Naive thymus-derived CD4-positive, alpha-beta T cell (primary cell): ENCODE measurements at regions not wholly inside any gene's neighbourhood (a gene's known extent, or its start where the extent isn't known, plus 50 kb on each side); places are given as distances from the start of the nearest gene placed in this dataset.
"Not testable (repeated sequence)": the region's sequence is repeated elsewhere in the genome, so short reads cannot be mapped to it uniquely, and the experiment has no call there.

Source experiments
- ATAC-seq: fragments of 150-1000 bp; cut with Tn5 transposase; 2 replicates; pipeline ENCODE4 v1.10.0; 2021; ENCODE audit warnings: mild to moderate bottlenecking, moderate library complexity
- CTCF ChIA-PET: fragments of 350-600 bp; sonication (Branson Sonifier 250); formaldehyde crosslinking; loops from one replicate; lab custom pipeline; 2021; ENCODE audit warnings: antibody characterized with exemption; lab: Charles Lee
- POLR2A ChIA-PET: fragments of 350-600 bp; sonication (Branson Sonifier 250); formaldehyde crosslinking; loops from one replicate; lab custom pipeline; 2021; ENCODE audit warnings: antibody characterized with exemption, inconsistent platforms; lab: Charles Lee
- DNase-seq, 9 donors: peaks; one replicate each; pipeline versions ENCODE4 v3.0.0 to v3.0.0-alpha.2; 2020 to 2022; ENCODE audit warnings: mixed read lengths in 1 of 9
- H3K27ac ChIP-seq: one replicate; pipeline ENCODE4 v1.7.0; 2013; ENCODE audit warnings: mild to moderate bottlenecking, low read depth, low read length, moderate library complexity
- H3K27me3 ChIP-seq, 2 donors: one replicate each; pipeline ENCODE4 v1.7.0; 2013; ENCODE audit warnings: low read length in 2 of 2, mild to moderate bottlenecking in 2 of 2, moderate library complexity in 2 of 2; ENCODE audit not compliant: control insufficient read depth in 2 of 2, insufficient read depth in 2 of 2
- H3K36me3 ChIP-seq, 3 experiments: 1 replicate in 2 of 3; 2 replicates in 1 of 3; pipeline ENCODE4 v1.7.0; 2013; ENCODE audit warnings: low read length in 3 of 3, mild to moderate bottlenecking in 3 of 3, moderate library complexity in 1 of 3; ENCODE audit not compliant: insufficient read depth in 3 of 3, control insufficient read depth in 2 of 3
- H3K4me1 ChIP-seq, 2 donors: one replicate each; pipeline ENCODE4 v1.7.0; 2013; ENCODE audit warnings: low read length in 2 of 2, mild to moderate bottlenecking in 2 of 2, moderate library complexity in 1 of 2; ENCODE audit not compliant: control insufficient read depth in 2 of 2, insufficient read depth in 2 of 2
- H3K4me3 ChIP-seq: 2 replicates; pipeline ENCODE4 v1.7.0; 2013; ENCODE audit warnings: mild to moderate bottlenecking, low read length
- H3K9me3 ChIP-seq, 3 experiments: 1 replicate in 2 of 3; 2 replicates in 1 of 3; pipeline ENCODE4 v1.7.0; 2013; ENCODE audit warnings: low read length in 3 of 3; ENCODE audit not compliant: control insufficient read depth in 2 of 3
- H3K27ac Mint-ChIP-seq, 9 donors: one replicate each; pipeline ENCODE4 v1.8.0; 2020 to 2022; ENCODE audit warnings: mixed read lengths in 9 of 9, mild to moderate bottlenecking in 8 of 9, moderate library complexity in 5 of 9, inconsistent platforms in 2 of 9
- H3K27me3 Mint-ChIP-seq, 5 donors: one replicate each; pipeline ENCODE4 v1.8.0; 2021 to 2022; ENCODE audit warnings: mixed read lengths in 5 of 5, mild to moderate bottlenecking in 1 of 5
- H3K36me3 Mint-ChIP-seq, 5 donors: one replicate each; pipeline ENCODE4 v1.8.0; 2020 to 2022; ENCODE audit warnings: mixed read lengths in 5 of 5, mild to moderate bottlenecking in 3 of 5, inconsistent platforms in 1 of 5
- H3K4me1 Mint-ChIP-seq, 7 donors: one replicate each; pipeline ENCODE4 v1.8.0; 2020 to 2022; ENCODE audit warnings: mixed read lengths in 7 of 7, mild to moderate bottlenecking in 3 of 7, inconsistent platforms in 1 of 7
- H3K4me3 Mint-ChIP-seq, 10 donors: one replicate each; pipeline ENCODE4 v1.8.0; 2020 to 2022; ENCODE audit warnings: mild to moderate bottlenecking in 10 of 10, mixed read lengths in 10 of 10, moderate library complexity in 6 of 10, inconsistent platforms in 2 of 10
- H3K9me3 Mint-ChIP-seq, 11 donors: one replicate each; pipeline ENCODE4 v1.8.0; 2020 to 2022; ENCODE audit warnings: mixed read lengths in 11 of 11, mild to moderate bottlenecking in 4 of 11, inconsistent platforms in 1 of 11, moderate library complexity in 1 of 11
- intact Hi-C, 2 donors: fragments of 100-400 bp; cut with micrococcal nuclease; formaldehyde crosslinking; loops; one replicate each; pipeline ENCODE4 v1.15.1; 2023

GRCh38 chrX:33926249-33926648, 205.9 kb downstream of the FAM47A start:
- H3K27ac ChIP-seq, H3K4me1 Mint-ChIP-seq, ATAC-seq, H3K27me3 ChIP-seq, H3K4me3 ChIP-seq, H3K36me3 Mint-ChIP-seq, POLR2A ChIA-PET, H3K4me1 ChIP-seq, H3K4me3 Mint-ChIP-seq, H3K36me3 ChIP-seq, CTCF ChIA-PET, intact Hi-C loops, H3K9me3 ChIP-seq, H3K27me3 Mint-ChIP-seq, DNase-seq, H3K27ac Mint-ChIP-seq: not testable (repeated sequence)
- H3K9me3 Mint-ChIP-seq = peaks cover 0 to 26% (median 10%) of the 10 kb centered on the region in 11 donors

GRCh38 chrX:33923262-33923661, 208.9 kb downstream of the FAM47A start:
- Histone ChIP-seq H3K9me3 (no peaks in the 10 kb centered on the region), H3K27me3 (no peaks in the 10 kb centered on the region), H3K36me3 (no peaks in the 10 kb centered on the region), H3K27ac (no peak overlapping the region), H3K4me3 (no peak overlapping the region), H3K4me1 (no peaks in the 10 kb centered on the region)
- ChIA-PET CTCF (no interaction called here), POLR2A (no interaction called here)
- ATAC-seq (no peak), DNase-seq (no peak)
- intact Hi-C loops = no loop called here
- H3K9me3 Mint-ChIP-seq = peaks cover 0 to 26% (median 8%) of the 10 kb centered on the region in 11 donors
- no peaks in the 10 kb centered on the region for H3K36me3 Mint-ChIP-seq
- no peaks in the 10 kb centered on the region for H3K27me3 Mint-ChIP-seq
- no peaks in the 10 kb centered on the region for H3K4me1 Mint-ChIP-seq
- no peak overlapping the region for H3K4me3 Mint-ChIP-seq
- no peak overlapping the region for H3K27ac Mint-ChIP-seq

GRCh38 chrX:33909836-33910235, 222.3 kb downstream of the FAM47A start:
- ATAC-seq = no peak
- Mint-ChIP-seq H3K4me3 (no peak overlapping the region), H3K36me3 (no peaks in the 10 kb centered on the region), H3K27ac (no peak overlapping the region), H3K9me3 (peaks cover 0 to 4% (median 0%) of the 10 kb centered on the region in 11 donors), H3K4me1 (no peaks in the 10 kb centered on the region), H3K27me3 (no peaks in the 10 kb centered on the region)
- ChIA-PET CTCF (no interaction called here), POLR2A (no interaction called here)
- H3K4me1 ChIP-seq = no peaks in the 10 kb centered on the region
- no peaks in the 10 kb centered on the region for H3K36me3 ChIP-seq
- H3K4me3 ChIP-seq = no peak overlapping the region
- H3K27me3 ChIP-seq = no peaks in the 10 kb centered on the region
- DNase-seq = no peak
- H3K9me3 ChIP-seq = no peaks in the 10 kb centered on the region
- no peak overlapping the region for H3K27ac ChIP-seq
- intact Hi-C loops = no loop called here

GRCh38 chrX:33908898-33909297, 223.2 kb downstream of the FAM47A start:
- Mint-ChIP-seq H3K4me3 (no peak overlapping the region), H3K27me3 (no peaks in the 10 kb centered on the region), H3K9me3 (peaks cover 0 to 4% (median 0%) of the 10 kb centered on the region in 11 donors), H3K4me1 (no peaks in the 10 kb centered on the region), H3K36me3 (no peaks in the 10 kb centered on the region), H3K27ac (no peak overlapping the region)
- H3K27me3 ChIP-seq = no peaks in the 10 kb centered on the region
- H3K9me3 ChIP-seq = no peaks in the 10 kb centered on the region
- H3K4me1 ChIP-seq = no peaks in the 10 kb centered on the region
- CTCF ChIA-PET = no interaction called here
- no peaks in the 10 kb centered on the region for H3K36me3 ChIP-seq
- H3K4me3 ChIP-seq = no peak overlapping the region
- no peak for DNase-seq
- ATAC-seq = no peak
- H3K27ac ChIP-seq = no peak overlapping the region
- intact Hi-C loops = no loop called here
- POLR2A ChIA-PET = no interaction called here

GRCh38 chrX:33908074-33908473, 224.0 kb downstream of the FAM47A start:
- Mint-ChIP-seq H3K9me3 (peaks cover 0 to 9% (median 0%) of the 10 kb centered on the region in 11 donors), H3K27me3 (no peaks in the 10 kb centered on the region), H3K4me1 (no peaks in the 10 kb centered on the region), H3K36me3 (no peaks in the 10 kb centered on the region), H3K4me3 (no peak overlapping the region), H3K27ac (no peak overlapping the region)
- Histone ChIP-seq H3K9me3 (no peaks in the 10 kb centered on the region), H3K36me3 (no peaks in the 10 kb centered on the region), H3K27ac (no peak overlapping the region), H3K4me1 (no peaks in the 10 kb centered on the region), H3K27me3 (no peaks in the 10 kb centered on the region), H3K4me3 (no peak overlapping the region)
- ChIA-PET POLR2A (no interaction called here), CTCF (no interaction called here)
- DNase-seq = no peak
- intact Hi-C loops = no loop called here
- no peak for ATAC-seq

- H3K36me3 Mint-ChIP-seq = no peaks in the 10 kb centered on the region
- peaks cover 0 to 12% (median 0%) of the 10 kb centered on the region in 11 donors for H3K9me3 Mint-ChIP-seq
- no peak overlapping the region for H3K4me3 ChIP-seq
- no peaks in the 10 kb centered on the region for H3K36me3 ChIP-seq
- intact Hi-C loops = no loop called here
- H3K4me3 Mint-ChIP-seq = no peak overlapping the region
- no peaks in the 10 kb centered on the region for H3K9me3 ChIP-seq
- H3K4me1 ChIP-seq = no peaks in the 10 kb centered on the region
- H3K4me1 Mint-ChIP-seq = no peaks in the 10 kb centered on the region
- no peak for ATAC-seq
- H3K27ac ChIP-seq = no peak overlapping the region
- no peak for DNase-seq
- POLR2A ChIA-PET = no interaction called here
- CTCF ChIA-PET = no interaction called here
- no peak overlapping the region for H3K27ac Mint-ChIP-seq
- no peaks in the 10 kb centered on the region for H3K27me3 Mint-ChIP-seq
- no peaks in the 10 kb centered on the region for H3K27me3 ChIP-seq
Observed at GRCh38 chrX:33906971-33907370, 225.1 kb downstream of the FAM47A start.

- intact Hi-C loops = no loop called here
- no peak for ATAC-seq
Observed at GRCh38 chrX:33892670-33893069, 239.4 kb downstream of the FAM47A start.

More at GRCh38 chrX:33892670-33893069, 239.4 kb downstream of the FAM47A start:
- Mint-ChIP-seq H3K4me3 (no peak overlapping the region), H3K27ac (no peak overlapping the region), H3K4me1 (no peaks in the 10 kb centered on the region), H3K9me3 (peaks cover 0 to 3% (median 0%) of the 10 kb centered on the region in 11 donors), H3K27me3 (no peaks in the 10 kb centered on the region), H3K36me3 (no peaks in the 10 kb centered on the region)
- DNase-seq = no peak
- H3K4me1 ChIP-seq = no peaks in the 10 kb centered on the region
- no peaks in the 10 kb centered on the region for H3K27me3 ChIP-seq
- no peak overlapping the region for H3K4me3 ChIP-seq
- no peaks in the 10 kb centered on the region for H3K9me3 ChIP-seq
- no peaks in the 10 kb centered on the region for H3K36me3 ChIP-seq
- no peak overlapping the region for H3K27ac ChIP-seq
- ChIA-PET POLR2A (no interaction called here), CTCF (no interaction called here)
